Stimulated activated CD4-positive, alpha-beta T cell treated with anti-CD3 and anti-CD28 coated beads, TNF-alpha, amount 100 ng/mL, for 24 hours (primary cell): ENCODE measurements at regions not wholly inside any gene's neighbourhood (a gene's known extent, or its start where the extent isn't known, plus 50 kb on each side); places are given as distances from the start of the nearest gene placed in this dataset.

Source experiments
- DNase-seq, 3 experiments: peaks; one replicate each; pipeline ENCODE4 v3.0.0-alpha.2; 2020; ENCODE audit warnings: low read depth in 3 of 3

DNA sequence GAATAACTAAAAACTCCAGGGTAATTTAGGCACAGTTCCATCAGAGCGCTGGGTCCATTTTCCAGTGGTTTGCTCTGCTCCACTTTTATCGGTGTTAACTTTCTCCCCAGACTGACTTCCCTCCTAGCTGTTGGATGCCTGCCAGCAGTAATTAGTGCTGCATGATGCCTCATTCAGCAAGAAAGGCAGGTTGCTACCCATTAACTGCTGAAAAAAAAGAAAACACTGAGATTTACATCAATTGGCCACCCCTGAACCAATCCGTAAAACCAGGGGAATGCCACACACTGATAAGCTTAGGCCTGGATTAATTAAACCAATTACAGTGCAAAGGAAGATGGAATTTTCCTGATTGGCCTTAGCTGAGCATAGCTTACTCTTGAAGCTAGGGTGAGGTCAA lies 182.4 kb upstream of the CXXC4 start:
- no peak for DNase-seq

DNA sequence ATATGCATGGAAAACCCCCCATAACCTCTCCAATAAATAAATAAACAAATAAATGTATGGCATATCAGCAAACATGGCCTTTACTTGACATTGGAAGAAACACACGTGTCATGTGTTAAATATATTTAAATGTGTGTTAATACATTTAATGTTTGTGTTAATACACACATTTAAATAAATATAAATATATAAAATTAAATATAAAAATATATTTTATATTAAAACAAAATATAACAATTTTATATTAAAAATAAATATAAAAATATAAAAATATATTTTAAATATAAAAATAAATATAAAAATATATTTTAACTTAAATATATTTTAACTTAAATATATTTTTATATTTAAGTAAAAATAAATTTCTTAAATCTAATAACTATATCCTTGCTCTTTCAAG lies 187.6 kb upstream of the CXXC4 start:
- no peak for DNase-seq

- no peak for DNase-seq
Measured at GRCh38 chr4:104693601-104694201, 199.0 kb upstream of the CXXC4 start.

DNA sequence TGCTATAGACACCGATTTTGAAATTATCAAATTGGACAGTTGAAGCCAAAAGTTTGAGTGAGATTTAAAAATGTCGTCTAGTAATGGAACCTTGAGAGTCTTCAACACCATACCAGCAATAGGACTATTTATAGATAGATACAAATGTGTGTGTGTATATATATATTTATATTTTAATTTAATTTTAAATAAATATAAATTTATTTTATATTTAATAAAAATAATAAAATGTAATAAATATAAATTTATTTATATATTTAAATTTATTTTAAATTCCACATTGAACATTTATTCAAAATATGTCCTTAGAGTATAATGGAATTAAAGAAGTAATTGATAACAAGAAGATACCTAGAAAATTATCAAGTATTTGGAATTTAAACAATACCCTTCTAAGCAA lies 221.9 kb upstream of the CXXC4 start:
- DNase-seq = no peak

DNA sequence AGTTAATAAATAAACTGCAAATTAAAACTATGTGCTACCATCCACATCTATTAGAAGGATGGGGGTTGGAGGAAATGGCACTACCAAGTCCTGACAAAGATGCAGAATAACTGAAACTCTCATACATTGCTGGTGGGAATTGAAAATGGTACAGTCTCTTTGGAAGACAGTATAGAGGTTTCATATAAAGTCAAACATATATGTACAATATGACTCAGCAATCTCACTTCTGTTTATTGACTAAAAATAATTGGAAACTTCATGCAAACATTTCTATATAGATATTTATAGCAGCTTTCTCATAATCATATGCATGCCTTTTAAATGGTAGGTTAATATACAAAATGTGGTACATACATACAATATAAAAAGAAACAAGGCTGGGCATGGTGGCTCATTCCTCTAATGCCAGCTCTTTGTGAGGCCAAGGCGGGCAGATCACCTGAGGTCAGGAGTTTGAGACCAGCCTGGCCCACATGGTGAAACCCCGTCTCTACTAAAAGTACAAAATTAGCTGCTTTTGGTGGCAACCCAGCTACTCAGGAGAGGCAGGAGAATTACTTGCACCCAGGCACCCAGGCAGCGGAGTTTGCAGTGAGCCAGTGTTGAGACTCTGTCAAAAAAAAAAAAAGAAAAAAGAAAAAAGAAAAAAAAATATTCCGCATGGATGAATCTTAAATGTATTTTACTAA lies 225.0 kb upstream of the CXXC4 start:
- DNase-seq = no peak

DNA sequence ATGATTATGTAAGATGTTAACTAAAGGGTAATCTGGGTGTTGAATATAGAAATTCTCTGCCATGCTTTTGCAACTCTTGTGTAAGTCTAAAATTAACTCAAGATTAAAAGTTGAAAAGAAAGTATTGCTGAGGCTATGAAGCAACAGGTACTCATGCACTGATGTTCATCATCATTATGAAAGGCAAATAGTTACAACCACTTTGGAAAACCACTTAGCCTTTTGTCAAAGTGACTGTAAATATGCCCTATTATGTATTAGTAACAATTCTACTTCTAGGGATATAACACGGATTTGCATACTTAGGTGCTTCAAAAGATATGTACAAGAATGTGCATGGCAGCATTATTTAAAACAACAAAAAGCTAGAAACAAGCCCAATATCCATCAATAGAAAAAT lies 227.8 kb upstream of the CXXC4 start:
- DNase-seq = no peak

GRCh38 chr4:104726002-104726401 lies 231.3 kb upstream of the CXXC4 start:
- no peak for DNase-seq

GRCh38 chr4:104727643-104728042 lies 232.9 kb upstream of the CXXC4 start:
- no peak for DNase-seq

GRCh38 chr4:104728380-104729122 lies 233.9 kb upstream of the CXXC4 start:
- DNase-seq = no peak

DNA sequence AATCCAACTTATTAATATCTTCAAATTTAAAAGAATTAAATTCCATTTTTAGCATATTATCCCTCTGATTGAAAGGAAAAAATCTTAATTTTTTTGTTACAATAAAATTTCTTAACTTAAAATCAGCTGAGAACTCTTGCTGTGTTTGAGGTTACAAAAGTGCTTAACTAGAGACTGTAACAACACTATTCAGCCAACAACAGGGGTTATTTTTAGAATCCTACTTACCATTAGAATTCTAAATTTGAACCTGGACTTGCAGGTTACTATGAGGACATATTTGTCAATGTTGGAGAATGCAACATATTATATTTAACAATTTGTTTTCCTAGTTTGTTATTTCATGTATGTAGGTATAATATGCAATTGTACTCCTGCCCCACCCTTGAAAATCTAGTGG lies 238.1 kb upstream of the CXXC4 start:
- no peak for DNase-seq

DNA sequence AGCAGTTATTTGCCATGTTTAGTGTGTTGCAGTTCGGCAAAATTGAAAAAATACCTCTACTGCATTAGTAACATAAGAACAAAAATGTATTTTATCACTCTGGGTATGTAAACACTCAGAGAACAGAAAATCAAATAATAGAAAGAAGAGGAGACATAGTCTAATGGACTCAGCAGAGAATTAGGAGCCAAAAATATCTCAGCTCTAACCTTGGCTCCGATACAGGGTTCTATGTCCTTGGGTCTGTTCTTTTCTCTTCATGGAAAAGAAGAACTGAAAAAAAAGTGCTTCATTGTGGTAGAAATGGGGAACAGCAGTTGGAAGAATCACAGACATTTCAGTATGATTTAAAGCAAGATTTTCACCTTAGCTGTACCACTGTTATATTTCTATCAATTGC lies 240.5 kb upstream of the CXXC4 start:
- DNase-seq = no peak

GRCh38 chr4:104740161-104740560 lies 245.5 kb upstream of the CXXC4 start:
- DNase-seq = no peak

- no peak for DNase-seq
Measured at GRCh38 chr4:104743215-104743653, 248.5 kb upstream of the CXXC4 start.

GRCh38 chr4:104747635-104748034 lies 252.9 kb upstream of the CXXC4 start:
- no peak for DNase-seq

DNA sequence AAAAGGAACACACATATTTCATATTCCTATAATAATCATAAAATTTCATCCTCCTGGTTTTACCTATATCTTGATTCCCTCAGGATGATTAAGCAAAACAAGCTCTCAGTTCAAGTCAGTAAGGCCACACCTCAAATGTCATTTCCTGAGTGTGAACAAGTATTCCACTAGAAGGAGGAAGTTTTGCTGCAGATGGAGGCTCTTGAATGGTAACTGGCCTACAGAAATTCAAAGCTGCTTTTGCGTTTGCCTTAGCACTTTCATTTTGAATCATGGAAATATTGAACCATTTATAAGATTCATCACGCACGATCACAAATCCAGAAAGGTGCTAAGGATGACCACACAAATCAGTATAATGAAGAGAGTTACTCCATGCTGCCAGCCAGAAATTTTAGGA lies 254.4 kb upstream of the CXXC4 start:
- no peak for DNase-seq

GRCh38 chr4:104750008-104750407 lies 255.3 kb upstream of the CXXC4 start:
- no peak for DNase-seq

DNA sequence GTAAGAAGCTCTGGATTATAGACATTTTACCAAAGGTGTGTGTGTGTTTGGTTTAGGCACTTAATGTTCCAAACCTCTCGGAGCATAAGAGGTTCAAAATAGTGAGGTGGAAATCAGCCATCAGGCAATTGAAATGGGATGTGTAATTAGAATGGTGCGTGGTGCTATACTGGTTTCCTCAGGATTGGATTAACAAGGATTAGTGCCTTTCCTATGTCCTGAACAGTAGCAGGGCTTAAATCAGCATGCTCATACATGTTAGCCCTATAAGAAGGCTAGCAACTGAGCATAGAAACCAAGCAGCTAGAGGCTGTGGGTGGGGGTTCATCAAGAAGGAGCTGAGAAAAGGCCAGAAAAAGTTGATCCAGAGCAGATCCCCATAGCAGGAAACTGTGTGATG lies 256.8 kb upstream of the CXXC4 start:
- DNase-seq = no peak

- no peak for DNase-seq
Measured at GRCh38 chr4:104752337-104752736, 257.6 kb upstream of the CXXC4 start.

DNA sequence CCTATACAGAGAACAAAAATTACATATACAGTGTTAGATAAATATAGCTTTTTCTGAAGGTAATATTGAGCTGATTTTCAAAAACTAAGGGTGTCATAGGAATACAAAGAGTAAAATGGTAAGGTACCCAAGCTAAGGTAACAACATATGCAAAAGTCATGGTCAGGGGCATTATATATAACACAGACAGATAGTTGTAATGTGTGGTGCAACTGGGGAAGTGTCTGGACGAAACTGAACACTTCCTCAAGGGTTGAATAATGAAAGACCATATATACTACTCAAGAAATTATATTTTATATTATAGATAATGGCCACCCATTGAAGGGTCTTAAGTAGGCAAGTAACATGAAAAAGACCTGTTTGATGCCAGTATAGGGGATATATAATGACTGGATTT lies 262.1 kb upstream of the CXXC4 start:
- DNase-seq = no peak

- no peak for DNase-seq
Measured at GRCh38 chr4:104758574-104758973, 263.9 kb upstream of the CXXC4 start.

DNA sequence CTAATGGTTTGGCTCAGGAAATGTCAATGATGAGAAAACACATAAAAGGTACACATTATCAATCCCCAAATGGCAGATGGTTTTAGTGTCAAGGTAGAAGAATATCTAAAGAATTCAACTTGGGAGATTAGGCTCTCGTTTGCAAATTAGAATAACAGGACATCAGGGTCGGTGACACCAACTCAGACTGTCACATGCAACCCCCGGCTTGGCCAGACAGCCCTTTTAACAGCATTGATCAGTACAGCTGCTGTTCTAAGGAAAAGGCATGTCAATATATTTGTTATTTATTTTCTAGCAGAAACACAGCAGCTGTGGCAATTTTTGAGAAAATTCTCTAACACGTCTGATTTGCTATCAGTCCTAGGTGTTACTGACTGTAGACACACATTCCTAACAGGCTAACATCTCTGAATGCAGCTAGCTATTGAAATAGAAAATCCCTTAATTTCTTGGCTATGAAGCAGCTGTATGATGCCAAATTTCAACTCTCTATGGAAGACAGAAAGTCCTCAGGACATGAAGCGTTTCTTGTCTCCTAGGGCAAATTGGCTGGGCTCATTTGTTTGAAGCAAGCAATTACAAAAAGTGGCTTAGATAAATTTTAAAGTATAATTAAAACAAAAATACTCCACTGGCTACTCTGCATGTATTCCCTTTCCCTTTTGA lies 269.0 kb upstream of the CXXC4 start:
- DNase-seq = no peak

DNA sequence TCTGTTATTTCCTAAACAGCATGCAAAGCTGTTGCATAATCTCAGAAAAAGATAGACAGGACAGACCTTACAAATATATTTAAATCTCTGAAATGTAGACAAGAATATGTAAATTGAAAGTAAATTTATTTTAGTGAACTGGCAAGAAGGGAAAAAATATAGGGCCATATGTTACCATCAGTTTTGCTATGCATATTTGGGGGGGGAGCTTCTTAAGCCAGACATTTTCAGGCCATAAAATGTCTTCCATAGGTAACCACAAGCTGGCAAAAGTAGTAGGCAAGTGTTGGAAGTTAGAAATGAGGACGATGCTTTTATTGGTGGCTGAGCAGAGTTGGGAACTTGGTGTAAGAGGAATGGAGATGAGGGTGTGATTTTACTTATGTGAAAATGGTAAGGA lies 272.0 kb upstream of the CXXC4 start:
- DNase-seq = no peak

DNA sequence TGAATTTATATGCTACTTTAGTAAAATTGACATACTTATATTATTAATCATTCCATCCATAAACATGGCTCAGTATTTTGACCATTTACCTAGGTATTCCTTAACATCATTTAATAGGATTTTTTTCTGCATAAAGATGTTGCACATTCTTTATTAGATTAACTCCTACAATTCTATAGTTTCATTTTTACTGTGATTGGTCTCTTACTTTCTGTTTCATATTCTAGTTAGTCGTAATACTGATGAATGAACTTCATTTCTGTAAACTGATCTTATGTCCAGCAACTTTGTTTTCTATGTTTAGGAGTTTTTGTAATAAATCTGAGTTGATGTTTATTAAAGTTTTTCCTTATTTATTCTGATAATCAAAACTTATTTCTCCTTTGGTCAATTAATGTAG lies 278.2 kb upstream of the CXXC4 start:
- no peak for DNase-seq
